PC-3 (cell line): ENCODE measurements at regions not wholly inside any gene's neighbourhood (a gene's known extent, or its start where the extent isn't known, plus 50 kb on each side); places are given as distances from the start of the nearest gene placed in this dataset.

Experiments
- ATAC-seq: fragments of 200-7000 bp; cut with Tn5 transposase; 2 replicates; pipeline ENCODE4 v1.9.1; 2020; ENCODE audit warnings: mild to moderate bottlenecking, moderate library complexity
- BruUV-seq: library from RNA; stranded (reverse); fragments of 400-500 nt; replicated peaks from 2 replicates; lab custom pipeline; 2021; lab: Mats Ljungman, UMichigan
- CTCF ChIA-PET: fragments of 300-600 bp; sonication (Branson Sonifier 250); formaldehyde crosslinking; loops from one replicate; lab custom pipeline; 2022; ENCODE audit warnings: antibody characterized with exemption; lab: Charles Lee
- POLR2A ChIA-PET: fragments of 300-600 bp; sonication (Branson Sonifier 250); formaldehyde crosslinking; loops from one replicate; lab custom pipeline; 2022; ENCODE audit warnings: antibody characterized with exemption; ENCODE audit not compliant: unreplicated experiment; lab: Charles Lee
- DNase-seq: peaks from one replicate; pipeline ENCODE4 v3.0.0-alpha.2; 2015
- H2AFZ ChIP-seq: fragments of 300-600 bp; sonication (generic); 2 replicates; pipeline ENCODE4 v1.6.0; 2016; ENCODE audit warnings: antibody characterized with exemption, low read length
- H3F3A ChIP-seq: fragments of 300-600 bp; sonication (generic); one replicate; pipeline ENCODE4 v1.6.0; 2017; ENCODE audit warnings: antibody characterized with exemption, low read length, control low read depth, mild to moderate bottlenecking; ENCODE audit not compliant: unreplicated experiment
- H3K27ac ChIP-seq: fragments of 300-600 bp; sonication (generic); 2 replicates; pipeline ENCODE4 v1.5.1; 2016; ENCODE audit warnings: mild to moderate bottlenecking, low read length
- H3K27me3 ChIP-seq: fragments of 300-600 bp; sonication (generic); 2 replicates; pipeline ENCODE4 v1.6.1; 2016; ENCODE audit warnings: low read length, mixed read lengths
- H3K36me3 ChIP-seq: fragments of 300-600 bp; sonication (generic); 2 replicates; pipeline ENCODE4 v1.6.1; 2016; ENCODE audit warnings: low read depth, mixed run types, low read length, mixed read lengths
- H3K4me1 ChIP-seq: fragments of 300-600 bp; sonication (generic); 2 replicates; pipeline ENCODE4 v1.5.1; 2016; ENCODE audit warnings: low read length; ENCODE audit not compliant: insufficient read depth
- H3K4me2 ChIP-seq: fragments of 300-600 bp; sonication (generic); 2 replicates; pipeline ENCODE4 v1.6.0; 2016; ENCODE audit warnings: low read length
- H3K4me3 ChIP-seq: fragments of 300-600 bp; sonication (generic); 2 replicates; pipeline ENCODE4 v1.5.1; 2016; ENCODE audit warnings: mild to moderate bottlenecking, low read length, mixed read lengths
- H3K79me2 ChIP-seq: fragments of 300-600 bp; sonication (generic); 2 replicates; pipeline ENCODE4 v1.6.1; 2017; ENCODE audit warnings: low read length, mixed read lengths
- H3K9ac ChIP-seq: fragments of 300-600 bp; sonication (generic); 2 replicates; pipeline ENCODE4 v1.6.0; 2016; ENCODE audit warnings: mild to moderate bottlenecking, low read length
- H3K9me2 ChIP-seq: fragments of 300-600 bp; sonication (generic); replicated peaks from 2 replicates; pipeline ENCODE4 v1.6.1; 2016; ENCODE audit warnings: mixed run types, low read length, mixed read lengths
- H3K9me3 ChIP-seq: fragments of 300-600 bp; sonication (generic); 2 replicates; pipeline ENCODE4 v1.6.1; 2016; ENCODE audit warnings: low read length, mixed read lengths
- H4K20me1 ChIP-seq: fragments of 300-600 bp; sonication (generic); 2 replicates; pipeline ENCODE4 v1.6.1; 2016; ENCODE audit warnings: low read length, mixed read lengths
- EZH2 ChIP-seq: fragments of 300-600 bp; sonication (generic); IDR thresholded peaks from one replicate; pipeline ENCODE4 v1.6.1; 2017; ENCODE audit warnings: antibody characterized with exemption, mild to moderate bottlenecking, low read length; ENCODE audit not compliant: unreplicated experiment
- EZH2phosphoT487 ChIP-seq: fragments of 300-600 bp; sonication (generic); IDR thresholded peaks from 2 replicates; pipeline ENCODE4 v1.6.1; 2018; ENCODE audit warnings: mild to moderate bottlenecking, antibody characterized with exemption, low read length, borderline replicate concordance
- intact Hi-C: fragments of 100-400 bp; cut with micrococcal nuclease; formaldehyde crosslinking; loops from 2 replicates; pipeline ENCODE4 v1.9.0; 2023
- TF ChIP-seq, protein P1 (sequence below): fragments of 300-600 bp; sonication (generic); conservative IDR thresholded peaks from 2 replicates; pipeline ENCODE4 v1.5.1; 2017; ENCODE audit warnings: antibody characterized with exemption, low read depth, mild to moderate bottlenecking, low read length

DNA sequence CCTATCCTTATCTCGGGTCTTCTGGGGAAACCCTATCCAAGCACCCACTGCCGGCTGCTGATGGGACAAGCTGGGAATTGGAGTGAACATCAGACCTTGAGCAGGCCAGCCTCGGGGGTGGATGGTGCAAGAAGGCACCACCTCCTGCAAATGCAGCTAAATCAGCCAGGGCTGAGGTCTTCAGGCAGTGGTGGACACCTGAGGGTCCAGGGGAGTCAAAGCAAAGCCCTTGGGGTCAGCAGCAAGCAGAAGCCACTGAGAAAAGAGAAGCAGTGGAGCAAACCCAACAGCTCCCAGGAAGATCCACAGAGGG is 55.4 kb upstream of the ENPP7 start:
- ChIA-PET POLR2A (no interaction called here), CTCF (no interaction called here)
- Histone ChIP-seq H3K9me2 (no peaks in the 10 kb centered on the region), H3K4me3 (no peak overlapping the region), H3K79me2 (no peaks in the 10 kb centered on the region), H3K27me3 (peaks cover 81% of the 10 kb centered on the region), H3K9ac (no peak overlapping the region), H3K4me2 (no peak overlapping the region), H3K9me3 (0 out of 2 replicates have a peak, but pooled peaks cover 6% of the 10 kb centered on the region), H3F3A (no peaks in the 10 kb centered on the region), H4K20me1 (no peaks in the 10 kb centered on the region), H3K27ac (no peak overlapping the region), H2AFZ (no peak overlapping the region), H3K36me3 (no peaks in the 10 kb centered on the region), H3K4me1 (no peaks in the 10 kb centered on the region)
- BruUV-seq, result no TSS peak
- TF ChIP-seq EZH2phosphoT487 (no peak), EZH2 (no peak)
- TF ChIP-seq, protein P1, sequence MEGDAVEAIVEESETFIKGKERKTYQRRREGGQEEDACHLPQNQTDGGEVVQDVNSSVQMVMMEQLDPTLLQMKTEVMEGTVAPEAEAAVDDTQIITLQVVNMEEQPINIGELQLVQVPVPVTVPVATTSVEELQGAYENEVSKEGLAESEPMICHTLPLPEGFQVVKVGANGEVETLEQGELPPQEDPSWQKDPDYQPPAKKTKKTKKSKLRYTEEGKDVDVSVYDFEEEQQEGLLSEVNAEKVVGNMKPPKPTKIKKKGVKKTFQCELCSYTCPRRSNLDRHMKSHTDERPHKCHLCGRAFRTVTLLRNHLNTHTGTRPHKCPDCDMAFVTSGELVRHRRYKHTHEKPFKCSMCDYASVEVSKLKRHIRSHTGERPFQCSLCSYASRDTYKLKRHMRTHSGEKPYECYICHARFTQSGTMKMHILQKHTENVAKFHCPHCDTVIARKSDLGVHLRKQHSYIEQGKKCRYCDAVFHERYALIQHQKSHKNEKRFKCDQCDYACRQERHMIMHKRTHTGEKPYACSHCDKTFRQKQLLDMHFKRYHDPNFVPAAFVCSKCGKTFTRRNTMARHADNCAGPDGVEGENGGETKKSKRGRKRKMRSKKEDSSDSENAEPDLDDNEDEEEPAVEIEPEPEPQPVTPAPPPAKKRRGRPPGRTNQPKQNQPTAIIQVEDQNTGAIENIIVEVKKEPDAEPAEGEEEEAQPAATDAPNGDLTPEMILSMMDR, result no peak
- no peak for DNase-seq
- no peak for ATAC-seq
- intact Hi-C loops, result no loop called here

DNA sequence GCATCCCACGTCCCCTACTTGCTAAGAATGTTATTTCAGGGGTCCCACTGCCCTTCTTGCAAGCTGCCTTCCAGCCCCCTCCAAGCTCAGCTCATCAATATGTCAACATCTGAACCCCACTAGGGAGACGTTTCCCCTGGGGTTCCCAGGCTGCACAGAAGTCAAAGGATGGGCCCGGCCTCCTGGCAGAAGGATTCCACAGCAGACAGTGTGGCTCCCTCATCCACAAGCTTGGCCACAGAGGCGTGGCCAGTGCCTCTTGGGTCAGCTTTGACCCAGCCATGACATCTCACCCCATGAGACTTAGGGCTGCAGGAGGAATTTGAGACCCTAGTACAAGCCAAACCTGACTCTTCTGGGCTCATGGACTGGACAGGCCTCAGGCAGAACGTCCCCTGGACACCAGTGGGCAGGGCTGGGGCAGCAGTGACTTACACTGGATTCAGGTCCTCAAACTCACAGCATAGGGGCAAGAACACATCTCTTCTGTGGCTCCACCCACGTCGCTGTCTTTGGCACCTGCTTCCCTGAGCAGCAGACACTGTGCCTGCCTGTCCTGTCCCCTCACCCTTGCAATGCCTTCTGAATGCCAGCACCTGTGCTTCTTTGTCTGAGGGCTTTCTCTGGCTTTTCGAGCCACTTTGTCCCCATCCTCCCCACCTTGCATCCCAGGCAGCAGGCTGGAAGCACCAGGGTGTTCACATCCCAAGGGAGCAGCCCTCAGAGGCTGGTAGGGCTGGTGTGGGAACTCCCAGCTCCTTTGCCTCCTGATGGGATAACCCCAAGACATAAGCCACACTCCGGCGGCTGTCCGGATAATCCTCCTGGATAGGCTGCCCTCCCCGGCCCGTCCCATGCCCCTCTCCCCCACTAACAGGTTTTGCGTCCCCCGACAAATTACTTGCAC is 56.0 kb upstream of the ENPP7 start:
- no peak overlapping the region for H3K4me2 ChIP-seq
- no peaks in the 10 kb centered on the region for H3F3A ChIP-seq
- H3K9ac ChIP-seq, result no peak overlapping the region
- H3K4me1 ChIP-seq, result no peaks in the 10 kb centered on the region
- no peaks in the 10 kb centered on the region for H3K36me3 ChIP-seq
- no peaks in the 10 kb centered on the region for H3K79me2 ChIP-seq
- H3K27ac ChIP-seq, result no peak overlapping the region
- H3K27me3 ChIP-seq, result peaks cover 81% of the 10 kb centered on the region
- DNase-seq (no peak), ATAC-seq (no peak)
- no TSS peak for BruUV-seq
- TF ChIP-seq EZH2phosphoT487 (no peak), EZH2 (no peak)
- TF ChIP-seq, protein P1, result no peak
- H4K20me1 ChIP-seq, result no peaks in the 10 kb centered on the region
- no peaks in the 10 kb centered on the region for H3K9me2 ChIP-seq
- H3K9me3 ChIP-seq, result 0 out of 2 replicates have a peak, but pooled peaks cover 6% of the 10 kb centered on the region
- no peak overlapping the region for H3K4me3 ChIP-seq
- POLR2A ChIA-PET, result no interaction called here
- no peak overlapping the region for H2AFZ ChIP-seq
- intact Hi-C loops, result no loop called here
- CTCF ChIA-PET, result no interaction called here

DNA sequence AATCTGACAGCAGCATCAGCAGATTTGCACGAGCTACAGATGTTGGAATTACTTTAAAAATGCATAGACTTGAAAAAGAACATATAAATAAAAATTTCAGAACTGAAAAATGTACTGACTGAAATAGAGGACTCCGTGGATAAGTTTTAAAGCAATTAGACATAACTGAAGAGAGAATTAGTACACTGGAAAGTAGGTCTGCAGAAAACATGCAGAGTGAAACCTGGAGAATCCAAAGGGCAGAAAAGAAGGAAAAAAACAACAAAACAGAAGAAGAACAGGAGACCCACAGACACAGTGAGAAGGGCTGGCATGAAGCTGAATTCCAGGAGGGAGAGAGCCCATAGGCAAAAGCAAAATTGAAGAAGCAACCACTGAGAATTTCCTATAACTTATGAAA is 57.2 kb upstream of the ENPP7 start:
- POLR2A ChIA-PET, result no interaction called here
- TF ChIP-seq EZH2 (no peak), EZH2phosphoT487 (no peak)
- TF ChIP-seq, protein P1, result no peak
- Histone ChIP-seq H3K27ac (no peak overlapping the region), H3K9me3 (0 out of 2 replicates have a peak, but pooled peaks cover 6% of the 10 kb centered on the region), H2AFZ (no peak overlapping the region), H3K4me3 (no peak overlapping the region), H3K4me1 (no peaks in the 10 kb centered on the region), H3K9me2 (no peaks in the 10 kb centered on the region), H3K9ac (no peak overlapping the region), H3K27me3 (peaks cover 82% of the 10 kb centered on the region), H4K20me1 (no peaks in the 10 kb centered on the region), H3K79me2 (no peaks in the 10 kb centered on the region), H3K36me3 (no peaks in the 10 kb centered on the region), H3K4me2 (no peak overlapping the region), H3F3A (no peaks in the 10 kb centered on the region)
- DNase-seq, result no peak
- intact Hi-C loops, result no loop called here
- no TSS peak for BruUV-seq
- no peak for ATAC-seq
- CTCF ChIA-PET, result no interaction called here
